ENCODE measurements at regions not wholly inside any gene's neighbourhood (a gene's known extent, or its start where the extent isn't known, plus 50 kb on each side); places are given as distances from the start of the nearest gene placed in this dataset.
"Not testable (repeated sequence)": the region's sequence is repeated elsewhere in the genome, so short reads cannot be mapped to it uniquely, and the experiment has no call there.

GRCh38 chr12:125304029-125304428 lies 238.8 kb downstream of the AACS start:
- no peak for DNase-seq (ENCODE audit: low spot score)

- no peak for DNase-seq (ENCODE audit: low spot score)
Observed at GRCh38 chr12:125305231-125305630, 240.0 kb downstream of the AACS start.

- DNase-seq (ENCODE audit: low spot score) = no peak
Observed at GRCh38 chr12:125310461-125310860, 245.2 kb downstream of the AACS start.

GRCh38 chr12:125311050-125311449 lies 245.8 kb downstream of the AACS start:
- no peak for DNase-seq (ENCODE audit: low spot score)

GRCh38 chr12:125312471-125312870 lies 247.2 kb downstream of the AACS start:
- DNase-seq (ENCODE audit: low spot score) = no peak

- DNase-seq (ENCODE audit: low spot score) = no peak
Observed at GRCh38 chr12:125314051-125314755, 249.0 kb downstream of the AACS start.

GRCh38 chr12:125315771-125316170 lies 250.5 kb downstream of the AACS start:
- DNase-seq (ENCODE audit: low spot score) = no peak

- DNase-seq (ENCODE audit: low spot score) = no peak
Observed at GRCh38 chr12:125320177-125320576, 254.9 kb downstream of the AACS start.

GRCh38 chr12:125324861-125325490 lies 259.7 kb downstream of the AACS start:
- DNase-seq (ENCODE audit: low spot score) = no peak

GRCh38 chr12:125329239-125330102 lies 264.2 kb downstream of the AACS start:
- no peak for DNase-seq (ENCODE audit: low spot score)

GRCh38 chr12:125330645-125331341 lies 265.6 kb downstream of the AACS start:
- peak; percentile 92 for DNase-seq (ENCODE audit: low spot score)

- no peak for DNase-seq (ENCODE audit: low spot score)
Observed at GRCh38 chr12:125331342-125332052, 266.3 kb downstream of the AACS start.

GRCh38 chr12:125332900-125333299 lies 267.7 kb downstream of the AACS start:
- DNase-seq (ENCODE audit: low spot score) = no peak

- no peak for DNase-seq (ENCODE audit: low spot score)
Observed at GRCh38 chr12:125336246-125336645, 271.0 kb downstream of the AACS start.

GRCh38 chr12:125340791-125341190 lies 275.6 kb downstream of the AACS start:
- DNase-seq (ENCODE audit: low spot score) = no peak

GRCh38 chr12:125341422-125341821 lies 276.2 kb downstream of the AACS start:
- DNase-seq (ENCODE audit: low spot score) = no peak

GRCh38 chr12:125343649-125344048 lies 278.4 kb downstream of the AACS start:
- no peak for DNase-seq (ENCODE audit: low spot score)

GRCh38 chr12:125346362-125346761 lies 281.1 kb downstream of the AACS start:
- DNase-seq (ENCODE audit: low spot score) = no peak

- no peak for DNase-seq (ENCODE audit: low spot score)
Observed at GRCh38 chr12:125351788-125352187, 286.6 kb downstream of the AACS start.

- not testable (repeated sequence) for DNase-seq (ENCODE audit: low spot score)
Observed at GRCh38 chr12:125353002-125353401, 287.8 kb downstream of the AACS start.

GRCh38 chr12:125353871-125354270 lies 288.6 kb downstream of the AACS start:
- no peak for DNase-seq (ENCODE audit: low spot score)
